HCT116 (cell line): ENCODE measurements at regions not wholly inside any gene's neighbourhood (a gene's known extent, or its start where the extent isn't known, plus 50 kb on each side); places are given as distances from the start of the nearest gene placed in this dataset.

Experiments used
- ATAC-seq: fragments of 200-7000 bp; cut with Tn5 transposase; 2 replicates; pipeline ENCODE4 v1.9.1; 2020; ENCODE audit warnings: mild to moderate bottlenecking, moderate library complexity
- BruUV-seq: library from RNA; stranded (reverse); fragments of 400-500 nt; replicated peaks from 2 replicates; lab custom pipeline; 2021; lab: Mats Ljungman, UMichigan
- CTCF ChIA-PET: fragments of 300-600 bp; sonication (Branson Sonifier 250); formaldehyde crosslinking; loops from one replicate; lab custom pipeline; 2021; ENCODE audit warnings: antibody characterized with exemption; lab: Charles Lee
- POLR2A ChIA-PET: fragments of 300-600, 350-600 bp; sonication (Branson Sonifier 250); formaldehyde crosslinking; loops from one replicate; lab custom pipeline; 2021; ENCODE audit warnings: antibody characterized with exemption; lab: Charles Lee
- RAD21 ChIA-PET, 2 experiments: fragments of 300-600 bp; sonication (Branson Sonifier 250); formaldehyde crosslinking; loops; one replicate each; lab custom pipeline; 2023; ENCODE audit warnings: low total read pairs in 2 of 2; ENCODE audit not compliant: uncharacterized antibody in 2 of 2, unreplicated experiment in 2 of 2, low non-redundant PET in 1 of 2; lab: Charles Lee
- DNase-seq: peaks from one replicate; pipeline ENCODE4 v3.0.0-alpha.2; 2010; ENCODE audit warnings: low read depth, low spot score
- H2AFZ ChIP-seq: fragments of 200-600 bp; shearing (Covaris generic), sonication (generic); 2 replicates; pipeline ENCODE4 v1.6.1; 2017; ENCODE audit warnings: low read depth, mixed run types, mixed read lengths, antibody characterized with exemption, low read length; ENCODE audit not compliant: poor library complexity, severe bottlenecking
- H3K27ac ChIP-seq: 2 replicates; pipeline ENCODE4 v1.5.1; 2012; ENCODE audit warnings: low read depth, low read length
- H3K27me3 ChIP-seq: fragments of 200-600 bp; sonication (generic); 2 replicates; pipeline ENCODE4 v1.6.1; 2016; ENCODE audit warnings: mixed run types, low read length, mixed read lengths; ENCODE audit not compliant: insufficient read depth
- H3K36me3 ChIP-seq, 2 experiments: fragments of 200-500 bp in 1 of 2; fragments of 200-600 bp in 1 of 2; sonication (Bioruptor generic) in 1 of 2; sonication (generic) in 1 of 2; 2 replicates each; pipeline versions ENCODE4 v1.5.1 to v1.6.1; 2014 to 2016; ENCODE audit warnings: low read length in 2 of 2, inconsistent platforms in 1 of 2, mixed read lengths in 1 of 2, mixed run types in 1 of 2; ENCODE audit not compliant: insufficient read depth in 2 of 2, control insufficient read depth in 1 of 2
- H3K4me1 ChIP-seq, 2 experiments: fragments of 200-600 bp in 1 of 2; sonication (generic) in 1 of 2; 2 replicates each; pipeline versions ENCODE4 v1.5.1 to v1.6.1; 2012 to 2017; ENCODE audit warnings: low read length in 2 of 2, inconsistent platforms in 1 of 2, mild to moderate bottlenecking in 1 of 2, mixed read lengths in 1 of 2, mixed run types in 1 of 2, moderate library complexity in 1 of 2; ENCODE audit not compliant: insufficient read depth in 2 of 2, control insufficient read depth in 1 of 2
- H3K4me2 ChIP-seq: fragments of 200-600 bp; sonication (generic); 2 replicates; pipeline ENCODE4 v1.6.1; 2017; ENCODE audit warnings: mixed run types, low read length, mixed read lengths
- H3K4me3 ChIP-seq, 2 experiments: fragments of 200-600 bp in 1 of 2; sonication (generic) in 1 of 2; replicated peaks in 1 of 2; 2 replicates each; pipeline ENCODE4 v1.5.1; 2011 to 2016; ENCODE audit warnings: low read length in 2 of 2, control low read depth in 1 of 2, low read depth in 1 of 2, mild to moderate bottlenecking in 1 of 2, mixed read lengths in 1 of 2, mixed run types in 1 of 2
- H3K79me2 ChIP-seq: fragments of 200-600 bp; sonication (generic); 2 replicates; pipeline ENCODE4 v1.6.1; 2017; ENCODE audit warnings: mild to moderate bottlenecking, mixed run types, low read length, moderate library complexity, mixed read lengths; ENCODE audit not compliant: insufficient read depth
- H3K9ac ChIP-seq: fragments of 200-600 bp; sonication (generic); 2 replicates; pipeline ENCODE4 v1.6.1; 2016; ENCODE audit warnings: low read length, mixed read lengths
- H3K9me2 ChIP-seq: fragments of 200-600 bp; sonication (generic), shearing (Covaris generic); 2 replicates; pipeline ENCODE4 v1.6.1; 2017; ENCODE audit warnings: mixed run types, mild to moderate bottlenecking, moderate library complexity; ENCODE audit not compliant: insufficient read depth
- H3K9me3 ChIP-seq, 2 experiments: fragments of 200-500 bp in 1 of 2; fragments of 200-600 bp in 1 of 2; sonication (Bioruptor generic) in 1 of 2; sonication (generic) in 1 of 2; 2 replicates each; pipeline ENCODE4 v1.6.1; 2014 to 2017; ENCODE audit warnings: low read length in 2 of 2, mixed read lengths in 2 of 2, inconsistent platforms in 1 of 2, low read depth in 1 of 2, mild to moderate bottlenecking in 1 of 2, mixed run types in 1 of 2, moderate library complexity in 1 of 2; ENCODE audit not compliant: control insufficient read depth in 1 of 2, insufficient read depth in 1 of 2
- H4K20me1 ChIP-seq: fragments of 200-600 bp; sonication (generic), shearing (Covaris generic); 2 replicates; pipeline ENCODE4 v1.6.1; 2017; ENCODE audit warnings: mixed run types, mild to moderate bottlenecking, moderate library complexity; ENCODE audit not compliant: insufficient read depth
- CEBPB ChIP-seq: IDR thresholded peaks from 2 replicates; pipeline ENCODE4 v1.6.1; 2012; ENCODE audit warnings: low read depth
- EGR1 ChIP-seq: IDR thresholded peaks from 2 replicates; pipeline ENCODE4 v1.6.1; 2012; ENCODE audit warnings: low read depth
- ELF1 ChIP-seq: IDR thresholded peaks from 2 replicates; pipeline ENCODE4 v1.6.1; 2012; ENCODE audit warnings: low read depth, borderline replicate concordance
- EZH2phosphoT487 ChIP-seq: fragments of 200-600 bp; IDR thresholded peaks from 2 replicates; pipeline ENCODE4 v1.6.1; 2018; ENCODE audit warnings: antibody characterized with exemption, borderline replicate concordance
- FOSL1 ChIP-seq: IDR thresholded peaks from 2 replicates; pipeline ENCODE4 v1.6.1; 2012; ENCODE audit warnings: low read depth
- POLR2A ChIP-seq: IDR thresholded peaks from 2 replicates; pipeline ENCODE4 v1.7.0; 2011; ENCODE audit warnings: borderline replicate concordance; ENCODE audit not compliant: insufficient read depth, insufficient read length; ENCODE audit errors: extremely low read depth
- REST ChIP-seq: IDR thresholded peaks from 2 replicates; pipeline ENCODE4 v1.6.1; 2012; ENCODE audit warnings: low read depth
- SIN3A ChIP-seq: IDR thresholded peaks from 2 replicates; pipeline ENCODE4 v1.6.1; 2012; ENCODE audit warnings: low read depth
- ZFX ChIP-seq: fragments of 450-650 bp; IDR thresholded peaks from 2 replicates; pipeline ENCODE4 v1.6.1; 2017
- ZNF274 ChIP-seq: fragments of 200-500 bp; sonication (Bioruptor generic); IDR thresholded peaks from 2 replicates; pipeline ENCODE4 v1.6.1; 2014; ENCODE audit warnings: mild to moderate bottlenecking, low read depth, low read length, inconsistent platforms
- intact Hi-C: fragments of 100-400 bp; cut with micrococcal nuclease; formaldehyde crosslinking; loops from 2 replicates; pipeline ENCODE4 v1.10.0; 2022
- TF ChIP-seq, protein P1 (sequence below): IDR thresholded peaks from 2 replicates; pipeline ENCODE4 v1.6.1; 2012
- TF ChIP-seq, protein P2 (sequence below): IDR thresholded peaks from 2 replicates; pipeline ENCODE4 v1.6.1; 2012
- TF ChIP-seq, protein P3 (sequence below), 3 experiments: fragments of 200-600 bp in 1 of 3; sonication (generic) in 1 of 3; IDR thresholded peaks in 2 of 3; conservative IDR thresholded peaks in 1 of 3; 2 replicates each; pipeline ENCODE4 v1.5.1; 2012 to 2017; ENCODE audit warnings: low read depth in 2 of 3, low read length in 2 of 3, antibody characterized with exemption in 1 of 3, borderline replicate concordance in 1 of 3, control low read depth in 1 of 3, mild to moderate bottlenecking in 1 of 3, mixed read lengths in 1 of 3, mixed run types in 1 of 3, moderate library complexity in 1 of 3; ENCODE audit not compliant: insufficient read depth in 1 of 3

DNA sequence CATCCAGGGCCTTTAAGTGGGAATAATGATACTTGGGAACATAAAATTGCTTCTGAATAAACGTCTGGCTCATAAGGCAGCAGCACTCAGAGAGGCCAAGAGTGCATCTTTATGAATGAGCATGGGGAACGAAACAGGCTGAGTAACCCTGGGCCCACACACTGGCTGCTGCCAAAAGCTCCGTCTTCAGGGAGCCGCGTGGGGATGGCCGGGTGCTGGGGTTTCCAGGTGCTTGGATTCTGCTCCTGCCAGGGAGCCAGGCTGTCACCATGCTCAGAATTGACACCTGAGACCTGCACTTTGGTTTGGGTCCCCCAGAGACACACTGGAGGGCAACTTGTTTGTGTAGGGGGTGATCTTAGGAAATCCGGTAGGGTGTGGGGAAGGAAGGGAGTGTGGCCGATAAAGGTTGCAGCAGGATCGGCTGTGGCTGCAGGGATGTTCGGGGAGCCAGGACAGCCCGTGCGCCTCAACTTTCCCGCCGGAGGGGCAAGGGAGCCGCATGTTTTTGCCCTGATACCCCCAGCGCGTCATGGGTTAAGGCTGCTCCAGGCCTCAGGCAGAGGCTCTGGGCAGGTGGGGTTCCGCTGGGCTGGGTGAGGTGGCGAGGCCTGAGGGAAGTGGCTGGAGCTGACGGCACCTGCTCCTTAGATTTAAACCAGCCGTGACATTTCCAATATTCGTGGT lies 101.8 kb downstream of the YTHDF1 start:
- Histone ChIP-seq H3K79me2 (no peaks in the 10 kb centered on the region), H3K9me3 (peaks cover 5 to 7% of the 10 kb centered on the region in 2 experiments; a peak in 1 of 4 replicates), H3K9ac (no peak overlapping the region), H3K4me1 (no peaks in the 10 kb centered on the region), H3K9me2 (no peaks in the 10 kb centered on the region), H3K4me2 (no peak overlapping the region), H2AFZ (no peak overlapping the region), H3K36me3 (no peaks in the 10 kb centered on the region), H3K27ac (no peak overlapping the region), H3K27me3 (0 out of 2 replicates have a peak, but pooled peaks cover 3% of the 10 kb centered on the region), H4K20me1 (no peaks in the 10 kb centered on the region), H3K4me3 (no peak overlapping the region)
- ATAC-seq = no peak
- DNase-seq = no peak
- intact Hi-C loops = loop anchor here (5.0 kb wide), 1 partner anchor 37 kb away; no protein-coding TSS in a partner anchor
- BruUV-seq = no TSS peak
- POLR2A ChIA-PET = no interaction called here
- TF ChIP-seq ZFX (no peak), ZNF274 (no peak), EZH2phosphoT487 (no peak), FOSL1 (no peak), SIN3A (no peak), POLR2A (no peak)
- TF ChIP-seq, protein P1, sequence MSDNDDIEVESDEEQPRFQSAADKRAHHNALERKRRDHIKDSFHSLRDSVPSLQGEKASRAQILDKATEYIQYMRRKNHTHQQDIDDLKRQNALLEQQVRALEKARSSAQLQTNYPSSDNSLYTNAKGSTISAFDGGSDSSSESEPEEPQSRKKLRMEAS = no peak
- CTCF ChIA-PET = no interaction called here
- RAD21 ChIA-PET = no interaction called here

- intact Hi-C loops = loop anchor here (5.0 kb wide), 1 partner anchor 35 kb away; no protein-coding TSS in a partner anchor
- Histone ChIP-seq H3K9me2 (no peaks in the 10 kb centered on the region), H3K36me3 (no peaks in the 10 kb centered on the region), H3K9me3 (peaks cover 5 to 13% of the 10 kb centered on the region in 2 experiments; a peak in 1 of 4 replicates), H4K20me1 (no peaks in the 10 kb centered on the region), H3K4me2 (no peak overlapping the region), H3K27me3 (0 out of 2 replicates have a peak, but pooled peaks cover 3% of the 10 kb centered on the region), H3K79me2 (no peaks in the 10 kb centered on the region), H3K9ac (no peak overlapping the region), H3K4me3 (no peak overlapping the region), H3K27ac (no peak overlapping the region), H2AFZ (no peak overlapping the region), H3K4me1 (no peaks in the 10 kb centered on the region)
- DNase-seq (no peak), ATAC-seq (no peak)
- no TSS peak for BruUV-seq
- RAD21 ChIA-PET = no interaction called here
- POLR2A ChIA-PET = no interaction called here
- CTCF ChIA-PET = no interaction called here
- TF ChIP-seq POLR2A = no peak
- TF ChIP-seq, protein P2, sequence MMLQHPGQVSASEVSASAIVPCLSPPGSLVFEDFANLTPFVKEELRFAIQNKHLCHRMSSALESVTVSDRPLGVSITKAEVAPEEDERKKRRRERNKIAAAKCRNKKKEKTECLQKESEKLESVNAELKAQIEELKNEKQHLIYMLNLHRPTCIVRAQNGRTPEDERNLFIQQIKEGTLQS = no peak
- no peak for TF ChIP-seq EGR1
- TF ChIP-seq REST = no peak
- TF ChIP-seq CEBPB = no peak
- TF ChIP-seq, protein P3, sequence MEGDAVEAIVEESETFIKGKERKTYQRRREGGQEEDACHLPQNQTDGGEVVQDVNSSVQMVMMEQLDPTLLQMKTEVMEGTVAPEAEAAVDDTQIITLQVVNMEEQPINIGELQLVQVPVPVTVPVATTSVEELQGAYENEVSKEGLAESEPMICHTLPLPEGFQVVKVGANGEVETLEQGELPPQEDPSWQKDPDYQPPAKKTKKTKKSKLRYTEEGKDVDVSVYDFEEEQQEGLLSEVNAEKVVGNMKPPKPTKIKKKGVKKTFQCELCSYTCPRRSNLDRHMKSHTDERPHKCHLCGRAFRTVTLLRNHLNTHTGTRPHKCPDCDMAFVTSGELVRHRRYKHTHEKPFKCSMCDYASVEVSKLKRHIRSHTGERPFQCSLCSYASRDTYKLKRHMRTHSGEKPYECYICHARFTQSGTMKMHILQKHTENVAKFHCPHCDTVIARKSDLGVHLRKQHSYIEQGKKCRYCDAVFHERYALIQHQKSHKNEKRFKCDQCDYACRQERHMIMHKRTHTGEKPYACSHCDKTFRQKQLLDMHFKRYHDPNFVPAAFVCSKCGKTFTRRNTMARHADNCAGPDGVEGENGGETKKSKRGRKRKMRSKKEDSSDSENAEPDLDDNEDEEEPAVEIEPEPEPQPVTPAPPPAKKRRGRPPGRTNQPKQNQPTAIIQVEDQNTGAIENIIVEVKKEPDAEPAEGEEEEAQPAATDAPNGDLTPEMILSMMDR (IDR thresholded peaks at IDR 0.05 in 2 of 3, conservative IDR thresholded peaks at IDR 0.05 in 1 of 3; ENCODE audit: borderline replicate concordance in 1 of 3, insufficient read depth in 1 of 3, low read depth in 2 of 3, low read length in 2 of 3) = no peak
- no peak for TF ChIP-seq ELF1
Measured at GRCh38 chr20:63112491-63113219, 103.3 kb downstream of the YTHDF1 start.
